ENCODE measurements at regions not wholly inside any gene's neighbourhood (a gene's known extent, or its start where the extent isn't known, plus 50 kb on each side); places are given as distances from the start of the nearest gene placed in this dataset.

GRCh38 chr9:673264-673965, 168.1 kb upstream of the DMRT1 start:
- TF ChIP-seq POLR2A (IDR thresholded peaks at IDR 0.05) (no peak), CTCF (IDR thresholded peaks at IDR 0.05) (no peak)

Data from heart left ventricle (tissue), 13 donors.